MM.1S (cell line): ENCODE measurements at regions not wholly inside any gene's neighbourhood (a gene's known extent, or its start where the extent isn't known, plus 50 kb on each side); places are given as distances from the start of the nearest gene placed in this dataset.

Source experiments
- EZH2 ChIP-seq: fragments of 300-600 bp; sonication (generic); optimal IDR thresholded peaks from 2 replicates; pipeline ENCODE3; 2017; ENCODE audit warnings: low read depth, mild to moderate bottlenecking, antibody characterized with exemption, low read length, mixed read lengths
- EZH2phosphoT487 ChIP-seq: fragments of 300-600 bp; sonication (generic); IDR thresholded peaks from 2 replicates; pipeline ENCODE4 v1.6.1; 2018; ENCODE audit warnings: antibody characterized with exemption, low read length
- TF ChIP-seq, protein P1 (sequence below): fragments of 300-600 bp; sonication (generic); IDR thresholded peaks from 2 replicates; pipeline ENCODE4 v1.5.1; 2016; ENCODE audit warnings: antibody characterized with exemption, low read length, mixed read lengths

GRCh38 chr3:31135546-31135945, 241.1 kb upstream of the GADL1 start:
- TF ChIP-seq, protein P1, sequence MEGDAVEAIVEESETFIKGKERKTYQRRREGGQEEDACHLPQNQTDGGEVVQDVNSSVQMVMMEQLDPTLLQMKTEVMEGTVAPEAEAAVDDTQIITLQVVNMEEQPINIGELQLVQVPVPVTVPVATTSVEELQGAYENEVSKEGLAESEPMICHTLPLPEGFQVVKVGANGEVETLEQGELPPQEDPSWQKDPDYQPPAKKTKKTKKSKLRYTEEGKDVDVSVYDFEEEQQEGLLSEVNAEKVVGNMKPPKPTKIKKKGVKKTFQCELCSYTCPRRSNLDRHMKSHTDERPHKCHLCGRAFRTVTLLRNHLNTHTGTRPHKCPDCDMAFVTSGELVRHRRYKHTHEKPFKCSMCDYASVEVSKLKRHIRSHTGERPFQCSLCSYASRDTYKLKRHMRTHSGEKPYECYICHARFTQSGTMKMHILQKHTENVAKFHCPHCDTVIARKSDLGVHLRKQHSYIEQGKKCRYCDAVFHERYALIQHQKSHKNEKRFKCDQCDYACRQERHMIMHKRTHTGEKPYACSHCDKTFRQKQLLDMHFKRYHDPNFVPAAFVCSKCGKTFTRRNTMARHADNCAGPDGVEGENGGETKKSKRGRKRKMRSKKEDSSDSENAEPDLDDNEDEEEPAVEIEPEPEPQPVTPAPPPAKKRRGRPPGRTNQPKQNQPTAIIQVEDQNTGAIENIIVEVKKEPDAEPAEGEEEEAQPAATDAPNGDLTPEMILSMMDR, result no peak
- no peak for TF ChIP-seq EZH2
- TF ChIP-seq EZH2phosphoT487, result no peak
